HEK293T (cell line): ENCODE measurements at regions not wholly inside any gene's neighbourhood (a gene's known extent, or its start where the extent isn't known, plus 50 kb on each side); places are given as distances from the start of the nearest gene placed in this dataset.
"Not testable (repeated sequence)": the region's sequence is repeated elsewhere in the genome, so short reads cannot be mapped to it uniquely, and the experiment has no call there.

Experiments used
- ARNT ChIP-seq: fragments of 450-650 bp; IDR thresholded peaks from 2 replicates; pipeline ENCODE4 v1.6.1; 2017; ENCODE audit warnings: mild to moderate bottlenecking
- BHLHE40 ChIP-seq: fragments of 450-650 bp; IDR thresholded peaks from 2 replicates; pipeline ENCODE4 v1.6.1; 2016; ENCODE audit warnings: mild to moderate bottlenecking, moderate library complexity, borderline replicate concordance
- CTBP1 ChIP-seq: fragments of 450-650 bp; IDR thresholded peaks from 2 replicates; pipeline ENCODE4 v1.6.1; 2016; ENCODE audit warnings: borderline replicate concordance
- ELF4 ChIP-seq: fragments of 450-650 bp; IDR thresholded peaks from 2 replicates; pipeline ENCODE4 v1.6.1; 2017; ENCODE audit warnings: antibody characterized with exemption
- FOXA1 ChIP-seq: fragments of 450-650 bp; IDR thresholded peaks from 2 replicates; pipeline ENCODE4 v1.6.1; 2016; ENCODE audit warnings: mild to moderate bottlenecking
- FOXK2 ChIP-seq: fragments of 450-650 bp; IDR thresholded peaks from 2 replicates; pipeline ENCODE4 v1.6.1; 2016; ENCODE audit warnings: mild to moderate bottlenecking
- FOXM1 ChIP-seq: fragments of 450-650 bp; IDR thresholded peaks from 2 replicates; pipeline ENCODE4 v1.6.1; 2017; ENCODE audit warnings: mild to moderate bottlenecking, borderline replicate concordance
- HDGF ChIP-seq: fragments of 450-650 bp; IDR thresholded peaks from 2 replicates; pipeline ENCODE4 v1.6.1; 2017; ENCODE audit warnings: antibody characterized with exemption, borderline replicate concordance
- L3MBTL2 ChIP-seq: fragments of 450-650 bp; conservative IDR thresholded peaks from 2 replicates; pipeline ENCODE4 v1.6.1; 2016; ENCODE audit warnings: mild to moderate bottlenecking
- LEF1 ChIP-seq: fragments of 450-650 bp; IDR thresholded peaks from 2 replicates; pipeline ENCODE4 v1.6.1; 2017; ENCODE audit warnings: mild to moderate bottlenecking, borderline replicate concordance
- NFRKB ChIP-seq: fragments of 450-650 bp; IDR thresholded peaks from 2 replicates; pipeline ENCODE4 v1.6.1; 2016; ENCODE audit warnings: mild to moderate bottlenecking, moderate library complexity
- SP1 ChIP-seq: fragments of 450-650 bp; IDR thresholded peaks from 2 replicates; pipeline ENCODE4 v1.6.1; 2017
- SUZ12 ChIP-seq: fragments of 450-650 bp; IDR thresholded peaks from 2 replicates; pipeline ENCODE4 v1.6.1; 2016; ENCODE audit warnings: mild to moderate bottlenecking
- TARDBP ChIP-seq: fragments of 450-650 bp; IDR thresholded peaks from 2 replicates; pipeline ENCODE4 v1.6.1; 2016

GRCh38 chr16:29144669-29145062, 159.8 kb downstream of the LAT start:
- not testable (repeated sequence) for TF ChIP-seq TARDBP, SP1, BHLHE40, ELF4, NFRKB, SUZ12, HDGF, FOXM1, FOXA1, LEF1, L3MBTL2, CTBP1, FOXK2, ARNT
